Adipocyte (in vitro differentiated cells): ENCODE measurements at regions not wholly inside any gene's neighbourhood (a gene's known extent, or its start where the extent isn't known, plus 50 kb on each side); places are given as distances from the start of the nearest gene placed in this dataset.

ENCODE experiments used
- DNase-seq: peaks from one replicate; pipeline ENCODE4 v3.0.0-alpha.2; 2015; ENCODE audit warnings: low read depth
- H3K27me3 ChIP-seq: replicated peaks from 2 replicates; pipeline ENCODE4 v1.7.0; 2013; ENCODE audit warnings: mild to moderate bottlenecking, low read length, moderate library complexity; ENCODE audit not compliant: control insufficient read depth, insufficient read depth
- H3K36me3 ChIP-seq: 2 replicates; pipeline ENCODE4 v1.7.0; 2013; ENCODE audit warnings: low read length, mild to moderate bottlenecking, moderate library complexity; ENCODE audit not compliant: control insufficient read depth, insufficient read depth, severe bottlenecking
- H3K4me1 ChIP-seq: 2 replicates; pipeline ENCODE4 v1.7.0; 2013; ENCODE audit warnings: mild to moderate bottlenecking, low read length, moderate library complexity; ENCODE audit not compliant: control insufficient read depth, insufficient read depth
- H3K4me3 ChIP-seq: 2 replicates; pipeline ENCODE4 v1.7.0; 2013; ENCODE audit warnings: mild to moderate bottlenecking, low read length, moderate library complexity
- H3K9ac ChIP-seq: 2 replicates; pipeline ENCODE4 v1.7.0; 2013; ENCODE audit warnings: mild to moderate bottlenecking, low read length, moderate library complexity
- H3K9me3 ChIP-seq: 2 replicates; pipeline ENCODE4 v1.7.0; 2013; ENCODE audit warnings: mild to moderate bottlenecking, low read length, moderate library complexity; ENCODE audit not compliant: control insufficient read depth

DNA sequence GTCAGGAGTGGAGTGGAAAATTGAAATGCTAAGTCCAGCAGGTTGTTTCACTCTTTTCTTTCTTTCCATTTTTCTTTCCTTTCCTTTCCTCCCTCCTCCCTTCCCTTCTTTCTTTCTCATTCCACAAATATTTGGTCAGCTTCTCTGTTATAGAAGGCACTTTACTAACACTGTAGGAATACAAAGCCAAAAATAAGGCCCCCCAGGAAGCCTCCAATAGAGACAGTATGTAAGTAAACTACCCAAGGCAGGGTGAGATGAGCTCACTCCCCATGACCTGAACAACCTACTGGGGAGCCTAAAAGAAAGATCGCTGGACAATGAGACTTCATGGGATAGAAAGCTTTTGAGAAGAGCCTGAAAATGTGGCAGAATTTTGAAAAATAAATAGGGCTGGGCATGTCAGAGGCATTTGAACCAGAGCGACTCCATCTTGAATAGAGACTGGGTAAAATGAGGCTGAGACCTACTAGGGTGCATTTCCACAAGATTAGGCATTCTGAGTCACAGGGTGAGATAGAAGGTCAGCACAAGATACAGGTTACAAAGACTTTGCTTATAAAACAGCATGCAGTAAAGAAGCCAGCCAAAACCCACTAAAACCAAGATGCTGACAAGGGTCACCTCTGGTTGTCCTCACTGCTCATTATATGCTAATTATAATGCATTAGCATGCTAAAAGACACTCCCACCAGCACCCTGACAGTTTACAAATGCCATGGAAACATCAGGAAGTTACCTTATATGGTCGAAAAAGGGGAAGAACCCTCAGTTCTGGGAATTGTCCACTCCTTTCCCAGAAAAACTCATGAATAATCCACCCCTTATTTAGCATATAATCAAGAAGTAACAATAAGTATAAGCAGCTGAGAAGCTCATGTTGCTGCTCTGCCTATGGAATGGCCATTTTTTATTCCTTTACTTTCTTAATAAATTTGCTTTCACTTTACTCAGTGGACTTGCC, 158.9 kb upstream of the EGFLAM start:
- Histone ChIP-seq H3K9ac (no peak overlapping the region), H3K9me3 (no peaks in the 10 kb centered on the region), H3K4me1 (no peaks in the 10 kb centered on the region), H3K4me3 (no peak overlapping the region), H3K27me3 (peaks cover 23% of the 10 kb centered on the region), H3K36me3 (no peaks in the 10 kb centered on the region)
- DNase-seq: no peak

DNA sequence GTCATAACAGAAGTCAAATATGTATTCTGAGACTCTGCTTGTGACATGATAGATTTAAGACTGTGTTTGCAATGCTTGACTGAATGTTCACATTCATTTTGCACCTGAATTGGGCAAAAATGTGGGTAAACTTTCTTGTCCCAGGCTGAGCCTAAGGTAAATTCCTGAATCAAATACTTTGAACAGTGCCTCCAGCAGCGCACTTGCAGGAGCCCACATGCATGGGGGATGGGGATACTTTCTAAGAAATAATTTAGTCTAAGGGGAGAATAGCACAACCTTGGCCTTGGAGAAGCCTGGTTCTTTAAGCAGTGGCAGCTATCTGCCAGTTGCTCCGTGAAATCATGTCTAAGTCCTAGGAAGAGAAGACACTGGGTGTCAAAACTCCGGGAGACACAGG, 163.5 kb upstream of the EGFLAM start:
- DNase-seq: no peak
- no peaks in the 10 kb centered on the region for H3K4me1 ChIP-seq

DNA sequence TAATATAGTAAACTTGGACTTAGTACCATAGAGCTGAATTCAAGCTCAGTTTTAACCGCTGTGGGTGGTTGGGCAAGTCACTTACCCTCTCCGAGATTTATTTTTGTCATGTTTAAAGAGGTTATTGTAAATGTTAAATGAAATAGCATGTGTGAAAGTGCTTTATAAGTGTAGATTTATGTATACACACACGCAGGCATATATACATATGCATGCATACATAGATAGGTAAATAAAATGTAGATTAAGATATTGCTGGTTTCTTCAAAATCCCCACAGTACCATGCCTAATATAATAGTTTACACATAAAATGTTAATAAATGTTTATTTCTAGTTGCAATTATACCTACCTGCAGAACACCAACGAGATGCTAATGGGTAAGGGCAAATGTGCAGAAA, 164.5 kb upstream of the EGFLAM start:
- no peaks in the 10 kb centered on the region for H3K4me1 ChIP-seq
- H3K4me3 ChIP-seq: no peak overlapping the region
- H3K9ac ChIP-seq: no peak overlapping the region
- no peak for DNase-seq
- H3K9me3 ChIP-seq: no peaks in the 10 kb centered on the region
- peaks cover 38% of the 10 kb centered on the region for H3K27me3 ChIP-seq
- no peaks in the 10 kb centered on the region for H3K36me3 ChIP-seq

More for the DNA sequence above, 163.5 kb upstream of the EGFLAM start:
- Histone ChIP-seq H3K27me3 (peaks cover 35% of the 10 kb centered on the region), H3K4me3 (no peak overlapping the region), H3K36me3 (no peaks in the 10 kb centered on the region), H3K9ac (no peak overlapping the region), H3K9me3 (no peaks in the 10 kb centered on the region)

DNA sequence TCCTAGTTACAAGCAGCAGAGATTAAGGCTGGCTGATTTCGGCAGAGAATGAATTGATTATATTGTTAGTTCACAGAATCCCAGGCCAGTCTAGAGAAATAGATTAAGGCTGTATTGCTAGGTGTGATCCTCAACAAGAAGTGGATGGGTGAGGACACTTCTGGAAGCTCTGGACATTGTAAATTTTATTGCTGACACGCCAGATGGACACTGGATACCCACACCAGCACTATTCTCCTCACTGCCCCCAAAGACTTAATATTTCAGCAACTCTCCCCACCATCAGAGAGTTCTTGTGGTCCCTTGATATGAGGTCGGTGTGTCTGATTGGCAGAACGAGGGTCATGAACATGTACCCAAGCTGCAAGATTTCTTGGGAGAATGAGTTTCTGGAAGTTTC, 171.6 kb upstream of the EGFLAM start:
- no peak for DNase-seq

GRCh38 chr5:38079620-38080402, 178.5 kb upstream of the EGFLAM start:
- Histone ChIP-seq H3K4me1 (no peaks in the 10 kb centered on the region), H3K27me3 (peaks cover 29% of the 10 kb centered on the region), H3K9ac (no peak overlapping the region), H3K9me3 (peaks cover 16% of the 10 kb centered on the region), H3K4me3 (no peak overlapping the region), H3K36me3 (no peaks in the 10 kb centered on the region)
- DNase-seq: no peak

More for the DNA sequence above, 171.6 kb upstream of the EGFLAM start:
- H3K4me1 ChIP-seq: no peaks in the 10 kb centered on the region
- H3K4me3 ChIP-seq: no peak overlapping the region
- H3K27me3 ChIP-seq: peaks cover 25% of the 10 kb centered on the region
- H3K9ac ChIP-seq: no peak overlapping the region
- peaks cover 9% of the 10 kb centered on the region for H3K9me3 ChIP-seq
- H3K36me3 ChIP-seq: no peaks in the 10 kb centered on the region

DNA sequence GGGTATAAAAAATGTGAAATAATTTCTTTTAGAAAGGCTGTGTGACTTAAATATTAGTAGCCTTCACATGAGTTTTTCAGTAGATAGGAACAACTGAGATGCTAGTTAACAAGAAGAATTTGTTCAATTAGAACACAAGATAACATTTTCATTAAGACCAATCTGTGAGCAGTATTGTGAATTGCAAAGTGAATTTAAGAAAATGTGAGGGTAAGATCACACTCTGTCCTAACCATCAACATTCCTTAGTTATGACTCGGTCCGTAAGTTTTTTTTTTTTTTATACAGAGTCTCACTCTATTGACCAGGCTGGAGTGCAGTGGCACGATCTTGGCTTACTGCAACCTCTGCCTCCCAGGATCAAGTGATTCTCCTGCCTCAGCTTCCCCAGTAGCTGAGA, 180.2 kb upstream of the EGFLAM start:
- peaks cover 16% of the 10 kb centered on the region for H3K9me3 ChIP-seq
- no peak overlapping the region for H3K9ac ChIP-seq

DNA sequence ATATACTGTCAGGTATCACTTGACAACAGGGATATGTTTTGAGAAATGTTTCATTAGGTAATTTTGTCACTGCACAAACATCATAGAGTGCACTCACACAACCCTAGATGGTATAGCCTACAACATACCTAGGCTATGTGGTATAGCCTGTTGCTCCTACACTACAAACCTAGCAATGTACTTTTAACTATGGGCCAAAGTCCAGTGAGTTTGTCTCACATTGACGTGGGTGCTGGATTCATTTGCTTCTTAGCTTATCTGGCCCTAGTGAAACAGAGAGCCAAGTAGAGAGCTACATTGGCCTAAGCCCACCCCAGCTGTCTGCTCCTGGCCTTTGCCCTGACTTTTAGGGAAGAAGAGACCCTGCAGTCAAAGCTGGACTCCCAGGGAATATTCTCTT, 180.7 kb upstream of the EGFLAM start:
- Histone ChIP-seq H3K36me3 (no peaks in the 10 kb centered on the region), H3K4me1 (no peaks in the 10 kb centered on the region), H3K9me3 (peaks cover 16% of the 10 kb centered on the region), H3K9ac (no peak overlapping the region), H3K27me3 (peaks cover 22% of the 10 kb centered on the region), H3K4me3 (no peak overlapping the region)
- DNase-seq: no peak

More for the DNA sequence above, 180.2 kb upstream of the EGFLAM start:
- Histone ChIP-seq H3K27me3 (peaks cover 22% of the 10 kb centered on the region), H3K4me3 (no peak overlapping the region), H3K4me1 (no peaks in the 10 kb centered on the region), H3K36me3 (no peaks in the 10 kb centered on the region)
- no peak for DNase-seq

GRCh38 chr5:38071831-38072694, 186.3 kb upstream of the EGFLAM start:
- peaks cover 5% of the 10 kb centered on the region for H3K9me3 ChIP-seq
- no peak overlapping the region for H3K4me3 ChIP-seq
- DNase-seq: no peak
- no peak overlapping the region for H3K9ac ChIP-seq
- no peaks in the 10 kb centered on the region for H3K4me1 ChIP-seq
- H3K27me3 ChIP-seq: peaks cover 19% of the 10 kb centered on the region
- H3K36me3 ChIP-seq: no peaks in the 10 kb centered on the region

GRCh38 chr5:38070304-38070950, 187.9 kb upstream of the EGFLAM start:
- Histone ChIP-seq H3K9me3 (peaks cover 12% of the 10 kb centered on the region), H3K27me3 (peaks cover 13% of the 10 kb centered on the region), H3K9ac (no peak overlapping the region), H3K4me1 (no peaks in the 10 kb centered on the region), H3K36me3 (no peaks in the 10 kb centered on the region), H3K4me3 (no peak overlapping the region)
- no peak for DNase-seq

- no peaks in the 10 kb centered on the region for H3K4me1 ChIP-seq
- H3K9me3 ChIP-seq: peaks cover 14% of the 10 kb centered on the region
- H3K27me3 ChIP-seq: peaks cover 9% of the 10 kb centered on the region
- no peak overlapping the region for H3K9ac ChIP-seq
- H3K36me3 ChIP-seq: no peaks in the 10 kb centered on the region
- DNase-seq: no peak
- no peak overlapping the region for H3K4me3 ChIP-seq
Observed at GRCh38 chr5:38069360-38069759, 189.0 kb upstream of the EGFLAM start.
